ENCODE measurements at regions not wholly inside any gene's neighbourhood (a gene's known extent, or its start where the extent isn't known, plus 50 kb on each side); places are given as distances from the start of the nearest gene placed in this dataset.
A peak's percentile ranks its signal among the peaks of the same experiment; 100 is the strongest.
"Not testable (repeated sequence)": the region's sequence is repeated elsewhere in the genome, so short reads cannot be mapped to it uniquely, and the experiment has no call there.

DNA sequence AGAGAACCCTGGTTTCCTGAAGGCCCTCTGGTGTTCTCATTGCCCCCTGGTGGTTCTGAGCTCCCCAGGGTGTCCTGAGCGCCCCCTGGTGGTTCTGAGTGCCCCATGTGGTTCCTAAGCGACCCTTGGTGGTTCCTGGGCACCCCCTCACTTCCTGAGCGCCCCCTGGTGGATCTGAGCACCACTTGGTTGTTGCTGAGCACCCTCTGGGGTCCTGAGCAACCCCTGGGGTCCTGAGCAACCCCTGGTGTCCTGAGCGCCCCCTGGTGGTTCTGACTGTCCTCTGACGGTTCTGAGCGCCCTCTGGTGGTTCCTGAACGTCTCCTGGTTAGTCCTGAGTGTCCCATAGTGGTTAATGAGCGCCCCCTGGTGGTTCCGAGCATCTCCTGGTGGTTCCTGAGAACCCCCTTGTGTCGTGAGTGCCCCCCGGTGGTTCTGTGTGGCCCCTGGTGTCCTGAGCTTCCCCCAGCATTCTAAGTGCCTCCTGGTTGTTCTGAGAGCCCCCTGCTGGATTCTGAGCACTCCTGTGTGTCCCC lies 568.3 kb downstream of the TMEM121 start:
- DNase-seq (ENCODE audit: low spot score): peak; percentile 6
- TF ChIP-seq CTCF (IDR thresholded peaks at IDR 0.05; ENCODE audit: extremely low read depth, insufficient read depth, missing control alignments): peak; percentile 81
- in situ Hi-C loops (cut with MboI; ENCODE audit: low pct_unique_long_range_greater_than_20kb, low sequenced_read_pairs, unreplicated experiment): no loop called here

DNA sequence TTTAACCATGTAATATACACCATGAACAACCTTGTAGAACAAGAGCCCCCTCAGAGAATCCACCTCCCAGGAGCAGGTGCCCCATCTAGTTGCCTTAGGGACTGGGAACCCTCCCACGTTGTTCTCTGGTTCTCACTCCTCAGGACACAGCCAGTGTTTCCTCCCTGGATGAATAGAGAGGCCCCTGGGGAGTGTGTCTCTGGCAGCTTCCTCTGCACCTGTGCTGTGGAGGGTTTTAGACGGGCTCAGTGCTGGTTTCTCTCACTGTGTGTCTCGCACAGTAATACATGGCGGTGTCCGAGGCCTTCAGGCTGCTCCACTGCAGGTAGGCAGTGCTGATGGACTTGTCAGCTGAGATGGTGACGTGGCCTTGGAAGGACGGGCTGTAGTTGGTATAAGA lies 581.3 kb downstream of the TMEM121 start:
- DNase-seq (ENCODE audit: low spot score): no peak
- no peak for TF ChIP-seq CTCF (IDR thresholded peaks at IDR 0.05; ENCODE audit: extremely low read depth, insufficient read depth, missing control alignments)
- in situ Hi-C loops (cut with MboI; ENCODE audit: low pct_unique_long_range_greater_than_20kb, low sequenced_read_pairs, unreplicated experiment): no loop called here

DNA sequence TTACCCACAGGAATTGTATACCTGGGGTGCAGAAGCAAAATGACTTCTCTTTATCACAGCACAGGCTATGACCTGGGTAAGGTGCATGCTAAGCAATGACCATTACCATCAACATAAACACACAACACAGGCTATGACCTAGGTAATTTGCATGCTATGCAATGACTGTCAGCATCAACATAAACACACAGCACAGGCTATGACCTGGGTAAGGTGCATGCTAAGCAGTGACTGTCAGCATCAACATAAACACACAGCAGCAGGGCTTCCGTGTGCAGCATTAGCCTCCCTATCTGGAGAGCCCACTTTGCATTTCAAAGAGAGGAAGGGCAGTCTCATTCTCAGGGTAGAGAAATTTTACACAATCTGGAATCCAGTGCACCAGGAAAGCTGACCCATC lies 583.0 kb downstream of the TMEM121 start:
- in situ Hi-C loops (cut with MboI; ENCODE audit: low pct_unique_long_range_greater_than_20kb, low sequenced_read_pairs, unreplicated experiment): no loop called here
- no peak for TF ChIP-seq CTCF (IDR thresholded peaks at IDR 0.05; ENCODE audit: extremely low read depth, insufficient read depth, missing control alignments)
- no peak for DNase-seq (ENCODE audit: low spot score)

DNA sequence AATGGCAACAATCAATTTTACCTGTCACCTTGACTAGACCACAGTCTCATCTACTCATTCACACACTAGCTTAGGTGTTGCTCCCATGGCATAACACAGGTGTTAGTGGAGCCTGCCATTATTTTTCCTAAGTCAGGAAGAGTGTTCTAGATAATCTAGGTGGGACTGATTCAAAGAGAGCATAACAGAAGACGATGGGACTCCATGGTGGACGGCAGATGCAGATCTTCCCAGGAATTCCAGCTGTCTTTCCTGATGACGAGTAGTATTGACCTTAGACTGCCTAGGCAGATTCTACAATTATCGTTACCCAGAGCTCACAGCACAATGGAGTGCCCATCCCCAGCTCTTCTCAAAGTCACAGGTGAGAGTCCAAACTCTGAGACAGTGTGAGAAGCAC lies 589.0 kb downstream of the TMEM121 start:
- TF ChIP-seq CTCF (IDR thresholded peaks at IDR 0.05; ENCODE audit: extremely low read depth, insufficient read depth, missing control alignments): no peak
- in situ Hi-C loops (cut with MboI; ENCODE audit: low pct_unique_long_range_greater_than_20kb, low sequenced_read_pairs, unreplicated experiment): no loop called here
- no peak for DNase-seq (ENCODE audit: low spot score)

DNA sequence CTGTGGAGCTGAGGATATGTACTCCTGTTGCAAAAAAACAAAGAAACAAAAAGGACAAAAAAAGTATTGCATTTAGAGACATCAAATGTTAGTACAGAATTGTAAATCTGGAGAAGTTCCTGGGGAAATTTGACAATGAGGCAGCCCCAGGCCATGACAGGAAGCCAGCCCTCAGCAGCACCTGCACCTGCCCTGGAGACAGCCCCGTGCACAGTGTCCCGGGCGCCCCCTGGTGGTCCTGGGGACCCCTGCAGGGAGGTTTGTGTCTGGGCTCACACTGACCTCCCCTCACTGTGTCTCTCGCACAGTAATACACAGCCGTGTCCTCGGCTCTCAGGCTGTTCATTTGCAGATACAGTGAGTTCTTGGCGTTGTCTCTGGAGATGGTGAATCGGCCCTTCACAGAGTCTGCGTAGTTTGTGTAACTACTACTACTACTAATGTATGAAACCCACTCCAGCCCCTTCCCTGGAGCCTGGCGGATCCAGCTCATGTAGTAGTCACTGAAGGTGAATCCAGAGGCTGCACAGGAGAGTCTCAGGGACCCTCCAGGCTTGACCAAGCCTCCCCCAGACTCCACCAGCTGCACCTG lies 590.1 kb downstream of the TMEM121 start:
- DNase-seq (ENCODE audit: low spot score); in situ Hi-C loops (cut with MboI; ENCODE audit: low pct_unique_long_range_greater_than_20kb, low sequenced_read_pairs, unreplicated experiment): not testable (repeated sequence)

DNA sequence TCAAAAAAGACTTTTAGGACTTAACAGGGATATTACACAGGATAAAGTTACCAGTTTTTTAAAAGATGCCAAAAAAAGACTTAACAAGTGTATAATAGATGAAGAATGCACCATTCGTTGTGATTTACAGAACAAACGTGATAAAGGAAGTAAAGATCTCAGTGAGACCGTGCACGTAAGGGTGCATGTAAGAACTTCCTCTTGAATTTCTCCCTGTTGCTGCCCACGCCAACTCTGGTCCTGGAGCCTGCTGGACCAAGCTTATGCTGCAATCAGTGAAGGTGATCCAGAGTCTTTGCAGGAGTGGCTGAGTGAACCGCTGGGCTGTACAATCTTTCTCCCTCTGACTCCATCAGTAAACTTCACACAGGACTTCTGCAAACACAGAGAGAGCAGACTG lies 593.7 kb downstream of the TMEM121 start:
- no peak for TF ChIP-seq CTCF (IDR thresholded peaks at IDR 0.05; ENCODE audit: extremely low read depth, insufficient read depth, missing control alignments)
- DNase-seq (ENCODE audit: low spot score): no peak
- in situ Hi-C loops (cut with MboI; ENCODE audit: low pct_unique_long_range_greater_than_20kb, low sequenced_read_pairs, unreplicated experiment): no loop called here

DNA sequence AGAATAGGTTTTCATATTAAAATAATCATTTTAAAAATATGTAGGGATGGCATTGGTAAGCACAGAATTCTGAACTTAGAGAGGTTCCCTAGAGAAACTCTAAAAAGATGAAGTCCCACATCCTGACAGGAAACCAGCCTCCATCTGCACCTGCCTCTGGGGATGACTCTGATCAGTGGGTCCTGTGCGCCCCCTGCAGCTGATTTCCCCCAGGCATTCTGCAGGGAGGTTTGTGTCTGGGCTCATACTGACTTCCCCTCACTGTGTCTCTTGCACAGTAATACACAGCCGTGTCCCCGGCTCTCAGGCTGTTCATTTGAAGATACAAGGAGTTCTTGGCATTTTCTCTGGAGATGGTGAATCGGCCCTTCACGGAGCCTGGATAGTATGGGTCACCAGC lies 602.9 kb downstream of the TMEM121 start:
- DNase-seq (ENCODE audit: low spot score): no peak
- TF ChIP-seq CTCF (IDR thresholded peaks at IDR 0.05; ENCODE audit: extremely low read depth, insufficient read depth, missing control alignments): peak; percentile 41
- in situ Hi-C loops (cut with MboI; ENCODE audit: low pct_unique_long_range_greater_than_20kb, low sequenced_read_pairs, unreplicated experiment): no loop called here

DNA sequence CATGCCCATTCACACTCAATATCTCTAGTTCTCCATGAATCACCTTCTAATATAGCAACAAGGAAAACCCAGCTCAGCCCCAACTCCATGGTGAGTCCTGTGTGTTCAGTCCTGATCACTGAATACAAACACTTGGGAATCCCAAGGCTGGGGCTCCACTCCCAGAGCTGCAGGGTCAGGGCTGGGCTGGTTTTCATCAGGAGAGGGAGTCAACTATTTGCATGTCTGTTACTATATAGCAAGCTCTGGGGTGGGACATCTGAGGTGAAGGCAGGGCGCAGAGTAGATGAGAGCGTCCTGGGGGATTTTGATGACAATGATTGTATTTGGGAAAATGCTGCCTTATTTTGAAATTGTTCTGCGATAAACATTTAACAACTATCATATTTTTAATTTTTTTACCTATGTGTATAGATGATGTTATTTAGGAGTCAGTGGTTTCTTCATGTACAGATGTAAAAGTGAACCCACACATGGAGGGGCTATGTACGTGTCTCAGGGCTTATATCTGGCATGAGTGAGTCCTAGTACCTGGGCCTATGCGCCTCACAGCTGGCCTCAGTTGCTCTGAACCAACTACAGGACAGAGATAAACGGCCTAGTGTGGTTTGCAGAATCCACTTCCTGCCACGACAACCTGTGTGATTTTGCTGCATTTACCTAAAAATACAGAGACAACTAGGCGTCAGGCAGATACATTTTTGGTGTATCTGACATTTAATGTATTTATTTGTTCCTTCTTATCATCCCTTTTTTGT lies 603.7 kb downstream of the TMEM121 start:
- DNase-seq (ENCODE audit: low spot score); in situ Hi-C loops (cut with MboI; ENCODE audit: low pct_unique_long_range_greater_than_20kb, low sequenced_read_pairs, unreplicated experiment): not testable (repeated sequence)

DNA sequence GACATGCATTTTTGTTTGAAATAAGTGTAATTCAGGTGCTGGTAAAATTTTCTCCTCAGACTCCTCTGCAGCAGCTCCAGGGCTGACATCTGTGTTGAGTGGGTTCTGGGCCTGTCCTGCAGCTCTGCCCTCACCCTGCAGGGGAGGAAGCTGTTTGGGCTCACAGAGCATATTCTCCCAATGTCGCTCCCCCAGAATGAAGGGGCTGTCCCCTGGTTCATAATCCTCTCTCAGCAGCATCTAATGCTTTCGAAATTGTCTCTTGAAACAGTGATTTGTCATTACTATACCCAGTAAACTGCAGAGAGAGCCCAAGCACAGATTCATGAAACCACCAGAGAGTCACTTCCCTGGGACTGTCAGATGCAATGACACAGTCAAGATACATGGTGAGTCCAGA lies 606.7 kb downstream of the TMEM121 start:
- in situ Hi-C loops (cut with MboI; ENCODE audit: low pct_unique_long_range_greater_than_20kb, low sequenced_read_pairs, unreplicated experiment): not testable (repeated sequence)

More for the DNA sequence above, 606.7 kb downstream of the TMEM121 start:
- not testable (repeated sequence) for DNase-seq (ENCODE audit: low spot score)
